Trophoblast cell (in vitro differentiated cells and primary cell): ENCODE measurements at regions not wholly inside any gene's neighbourhood (a gene's known extent, or its start where the extent isn't known, plus 50 kb on each side); places are given as distances from the start of the nearest gene placed in this dataset.

Experiments used
- DNase-seq, 2 donors: peaks; one replicate each; pipeline ENCODE4 v3.0.0-alpha.2; 2016
- H2AFZ ChIP-seq: 2 replicates; pipeline ENCODE4 v1.6.1; 2013; ENCODE audit warnings: low read length, moderate library complexity, mild to moderate bottlenecking; ENCODE audit not compliant: insufficient read depth, poor library complexity
- H2AK5ac ChIP-seq: 2 replicates; pipeline ENCODE4 v1.6.1; 2013; ENCODE audit warnings: mild to moderate bottlenecking, low read length
- H2BK120ac ChIP-seq: 2 replicates; pipeline ENCODE4 v1.6.1; 2013; ENCODE audit warnings: low read length, mild to moderate bottlenecking, moderate library complexity; ENCODE audit not compliant: insufficient read depth, poor library complexity
- H2BK12ac ChIP-seq: 2 replicates; pipeline ENCODE4 v1.6.1; 2013; ENCODE audit warnings: mild to moderate bottlenecking, low read length, moderate library complexity
- H2BK5ac ChIP-seq: 2 replicates; pipeline ENCODE4 v1.6.1; 2013; ENCODE audit warnings: low read length, low read depth, moderate library complexity, mild to moderate bottlenecking; ENCODE audit not compliant: poor library complexity
- H3K14ac ChIP-seq: 2 replicates; pipeline ENCODE4 v1.6.1; 2013; ENCODE audit warnings: mild to moderate bottlenecking, low read length
- H3K18ac ChIP-seq: 2 replicates; pipeline ENCODE4 v1.6.1; 2013; ENCODE audit warnings: mild to moderate bottlenecking, low read length
- H3K23ac ChIP-seq: 2 replicates; pipeline ENCODE4 v1.6.1; 2013; ENCODE audit warnings: low read length
- H3K27ac ChIP-seq: 2 replicates; pipeline ENCODE4 v1.5.1; 2013; ENCODE audit warnings: low read depth, mild to moderate bottlenecking, inconsistent platforms, low read length, moderate library complexity
- H3K27me3 ChIP-seq: 2 replicates; pipeline ENCODE4 v1.6.1; 2013; ENCODE audit warnings: inconsistent platforms, mild to moderate bottlenecking, low read length, moderate library complexity; ENCODE audit not compliant: insufficient read depth
- H3K36me3 ChIP-seq, 2 experiments: 1 replicate in 1 of 2; 2 replicates in 1 of 2; pipeline ENCODE4 v1.6.1; 2013; ENCODE audit warnings: low read length in 2 of 2, mild to moderate bottlenecking in 2 of 2, moderate library complexity in 1 of 2; ENCODE audit not compliant: insufficient read depth in 2 of 2, control insufficient read depth in 1 of 2
- H3K4ac ChIP-seq: 2 replicates; pipeline ENCODE4 v1.6.1; 2013; ENCODE audit warnings: low read depth, mild to moderate bottlenecking, low read length, moderate library complexity
- H3K4me1 ChIP-seq, 2 experiments: 1 replicate in 1 of 2; 2 replicates in 1 of 2; pipeline ENCODE4 v1.6.1; 2013; ENCODE audit warnings: low read length in 2 of 2, mild to moderate bottlenecking in 2 of 2, moderate library complexity in 1 of 2; ENCODE audit not compliant: insufficient read depth in 2 of 2, control insufficient read depth in 1 of 2
- H3K4me2 ChIP-seq: 2 replicates; pipeline ENCODE4 v1.6.1; 2013; ENCODE audit warnings: inconsistent platforms, mild to moderate bottlenecking, low read length, moderate library complexity
- H3K4me3 ChIP-seq: 2 replicates; pipeline ENCODE4 v1.5.1; 2013; ENCODE audit warnings: mild to moderate bottlenecking, low read depth, low read length, inconsistent platforms
- H3K79me1 ChIP-seq: one replicate; pipeline ENCODE4 v1.6.1; 2013; ENCODE audit warnings: low read length
- H3K79me2 ChIP-seq: 2 replicates; pipeline ENCODE4 v1.6.1; 2013; ENCODE audit warnings: low read length, mild to moderate bottlenecking; ENCODE audit not compliant: control insufficient read depth, insufficient read depth, poor library complexity
- H3K9ac ChIP-seq: 2 replicates; pipeline ENCODE4 v1.6.1; 2013; ENCODE audit warnings: mild to moderate bottlenecking, low read length
- H3K9me3 ChIP-seq: 2 replicates; pipeline ENCODE4 v1.6.1; 2013; ENCODE audit warnings: low read depth, mild to moderate bottlenecking, control low read depth, inconsistent platforms, low read length; ENCODE audit not compliant: insufficient read depth
- H4K12ac ChIP-seq: 2 replicates; pipeline ENCODE4 v1.6.1; 2013; ENCODE audit warnings: low read depth, mild to moderate bottlenecking, low read length, moderate library complexity
- H4K8ac ChIP-seq: 2 replicates; pipeline ENCODE4 v1.6.1; 2013; ENCODE audit warnings: low read depth, mild to moderate bottlenecking, low read length, moderate library complexity
- H4K91ac ChIP-seq: one replicate; pipeline ENCODE4 v1.6.1; 2013; ENCODE audit warnings: low read depth, mild to moderate bottlenecking, low read length, moderate library complexity
- WGBS: extraction: QIAGEN DNeasy Blood & Tissue Kit; methylation state at CpG from one replicate; pipeline ENCODE4 v1.1.7; 2013; ENCODE audit warnings: missing lambda C conversion rate; ENCODE audit not compliant: insufficient read length, insufficient coverage; ENCODE audit errors: extremely low coverage; 5-methylcytosine and 5-hydroxymethylcytosine counted together

DNA sequence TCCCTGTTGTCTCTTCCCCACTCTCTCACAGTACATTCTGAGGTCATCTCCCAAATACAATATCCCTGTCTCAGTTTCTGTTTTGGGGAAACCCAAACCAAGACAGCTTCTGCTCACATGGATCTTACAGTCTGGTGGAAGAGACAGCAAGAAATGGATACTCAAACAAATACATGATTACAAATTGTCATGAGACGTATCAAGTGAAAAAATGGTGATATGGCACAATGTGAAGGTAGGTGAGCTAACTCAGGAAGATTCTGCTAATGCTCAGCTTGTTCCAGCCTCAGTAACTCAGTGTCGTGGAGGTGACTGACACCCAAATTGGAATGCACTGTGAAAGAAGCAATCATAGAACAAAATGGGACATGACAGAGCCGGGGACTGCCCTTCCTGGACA is 68.3 kb downstream of the CHST1 start:
- H2BK5ac ChIP-seq = no peak overlapping the region
- H3K27ac ChIP-seq = no peak overlapping the region
- H3K27me3 ChIP-seq = peaks cover 1% of the 10 kb centered on the region
- H3K23ac ChIP-seq = no peak overlapping the region
- H4K12ac ChIP-seq = no peak overlapping the region
- H4K91ac ChIP-seq = no peak overlapping the region
- peaks cover 3% of the 10 kb centered on the region for H3K9me3 ChIP-seq
- H3K14ac ChIP-seq = no peak overlapping the region
- H3K4ac ChIP-seq = no peak overlapping the region
- no peak overlapping the region for H3K4me2 ChIP-seq
- no peak overlapping the region for H3K9ac ChIP-seq
- no CpG with 5 or more reads among the region's 3 CpGs for WGBS
- no peak overlapping the region for H3K4me3 ChIP-seq
- no peak overlapping the region for H3K18ac ChIP-seq
- H2BK12ac ChIP-seq = no peak overlapping the region
- no peak for DNase-seq
- no peak overlapping the region for H2AK5ac ChIP-seq
- H3K4me1 ChIP-seq = peaks cover 6 to 8% of the 10 kb centered on the region in 2 experiments
- H3K36me3 ChIP-seq = no peaks in the 10 kb centered on the region
- H2AFZ ChIP-seq = no peak overlapping the region
- H3K79me1 ChIP-seq = no peaks in the 10 kb centered on the region
- no peak overlapping the region for H4K8ac ChIP-seq
- no peak overlapping the region for H2BK120ac ChIP-seq
- H3K79me2 ChIP-seq = no peaks in the 10 kb centered on the region

DNA sequence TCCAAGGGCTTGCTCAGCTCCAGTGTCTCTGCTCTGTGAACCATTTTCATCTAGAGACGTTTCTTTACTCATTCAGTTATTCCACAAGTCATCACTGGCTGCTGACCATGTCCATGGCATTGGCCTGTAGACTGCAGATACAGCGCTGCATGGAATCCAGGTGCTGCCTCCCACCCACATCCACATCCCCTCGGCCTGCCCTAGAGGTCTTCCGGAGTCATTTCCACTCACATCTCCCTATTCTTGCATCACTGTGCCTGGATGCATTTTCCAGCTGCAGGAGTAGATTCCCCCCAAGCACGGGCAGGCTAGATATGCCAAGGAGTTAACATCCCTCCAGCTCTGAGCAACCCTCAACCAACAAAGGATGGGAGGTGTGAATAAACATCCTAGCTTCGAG is 68.9 kb downstream of the CHST1 start:
- H4K8ac ChIP-seq = no peak overlapping the region

DNA sequence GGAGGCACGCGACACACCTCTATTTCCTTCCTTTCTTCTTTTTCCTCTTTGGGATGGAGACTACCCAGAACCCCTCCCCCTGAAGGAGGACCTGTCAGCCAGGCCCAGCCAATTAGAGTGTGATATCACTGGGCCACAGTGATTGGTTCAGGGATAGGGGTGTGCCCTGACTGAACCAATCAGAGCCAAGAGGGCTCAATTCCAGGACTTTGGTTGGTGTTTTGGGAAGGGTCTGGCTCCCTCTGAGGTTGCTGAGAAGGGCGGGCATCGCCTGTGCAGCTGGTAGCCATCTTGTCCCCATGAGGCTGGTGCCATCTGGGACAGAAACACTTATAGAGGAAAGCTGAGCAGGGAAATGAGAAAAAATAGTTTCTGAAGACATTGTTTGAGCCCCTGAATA is 71.4 kb downstream of the CHST1 start:
- no peak overlapping the region for H3K9ac ChIP-seq
- no peaks in the 10 kb centered on the region for H3K79me1 ChIP-seq
- no CpG with 5 or more reads among the region's 4 CpGs for WGBS
- H3K27me3 ChIP-seq = peaks cover 1% of the 10 kb centered on the region
- no peaks in the 10 kb centered on the region for H3K79me2 ChIP-seq
- H3K4me2 ChIP-seq = no peak overlapping the region
- no peaks in the 10 kb centered on the region for H3K36me3 ChIP-seq
- no peak overlapping the region for H4K12ac ChIP-seq
- no peak overlapping the region for H4K8ac ChIP-seq
- no peak overlapping the region for H4K91ac ChIP-seq
- no peak overlapping the region for H3K14ac ChIP-seq
- no peak overlapping the region for H3K18ac ChIP-seq
- H3K23ac ChIP-seq = no peak overlapping the region
- H3K4me3 ChIP-seq = no peak overlapping the region
- H2BK12ac ChIP-seq = no peak overlapping the region
- H2BK120ac ChIP-seq = no peak overlapping the region
- peaks cover 0 to under 1% of the 10 kb centered on the region in 2 experiments for H3K4me1 ChIP-seq
- H2AFZ ChIP-seq = no peak overlapping the region
- no peak overlapping the region for H3K27ac ChIP-seq
- H3K4ac ChIP-seq = no peak overlapping the region
- DNase-seq = no peak
- H2AK5ac ChIP-seq = no peak overlapping the region
- H2BK5ac ChIP-seq = no peak overlapping the region
- H3K9me3 ChIP-seq = peaks cover 3% of the 10 kb centered on the region

More for the DNA sequence above, 68.9 kb downstream of the CHST1 start:
- no peaks in the 10 kb centered on the region for H3K36me3 ChIP-seq
- no peak overlapping the region for H3K9ac ChIP-seq
- DNase-seq = no peak
- H3K4ac ChIP-seq = no peak overlapping the region
- no peak overlapping the region for H3K27ac ChIP-seq
- H2BK120ac ChIP-seq = no peak overlapping the region
- peaks cover 6 to 8% of the 10 kb centered on the region in 2 experiments for H3K4me1 ChIP-seq
- H4K12ac ChIP-seq = no peak overlapping the region
- H2AFZ ChIP-seq = no peak overlapping the region
- H3K14ac ChIP-seq = no peak overlapping the region
- no peak overlapping the region for H4K91ac ChIP-seq
- no peak overlapping the region for H2BK12ac ChIP-seq
- H2BK5ac ChIP-seq = no peak overlapping the region
- WGBS = no CpG with 5 or more reads among the region's 6 CpGs
- no peak overlapping the region for H3K18ac ChIP-seq
- peaks cover 3% of the 10 kb centered on the region for H3K9me3 ChIP-seq
- no peaks in the 10 kb centered on the region for H3K79me1 ChIP-seq
- H3K79me2 ChIP-seq = no peaks in the 10 kb centered on the region
- peaks cover 1% of the 10 kb centered on the region for H3K27me3 ChIP-seq
- no peak overlapping the region for H2AK5ac ChIP-seq
- no peak overlapping the region for H3K23ac ChIP-seq
- no peak overlapping the region for H3K4me2 ChIP-seq
- no peak overlapping the region for H3K4me3 ChIP-seq

DNA sequence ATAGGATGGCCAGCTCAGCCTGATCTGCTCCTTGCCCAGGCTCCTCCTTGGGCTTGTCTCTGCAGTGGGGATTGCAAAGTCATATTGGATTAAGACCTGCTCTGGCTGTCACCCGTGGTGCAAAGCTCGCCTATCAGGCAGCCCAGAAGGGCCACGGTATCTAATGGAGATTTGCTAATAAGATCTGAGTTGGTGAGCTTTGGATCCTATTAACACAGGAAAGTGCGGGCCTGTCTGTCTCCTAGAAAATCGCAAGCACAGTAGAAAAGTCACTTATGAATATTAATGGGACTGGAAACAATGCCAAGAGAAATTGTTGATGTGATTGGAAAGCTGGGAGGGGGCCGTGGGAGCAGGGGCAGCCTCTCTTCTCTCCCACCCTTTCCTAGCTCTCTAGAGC is 72.8 kb downstream of the CHST1 start:
- peaks cover 3% of the 10 kb centered on the region for H3K9me3 ChIP-seq
- no peaks in the 10 kb centered on the region for H3K4me1 ChIP-seq
- no peak overlapping the region for H3K4me3 ChIP-seq
- H3K27me3 ChIP-seq = peaks cover 1% of the 10 kb centered on the region
- no peaks in the 10 kb centered on the region for H3K36me3 ChIP-seq
- H2BK5ac ChIP-seq = no peak overlapping the region
- no peaks in the 10 kb centered on the region for H3K79me2 ChIP-seq
- H4K8ac ChIP-seq = no peak overlapping the region
- no peak overlapping the region for H3K9ac ChIP-seq
- H3K4ac ChIP-seq = no peak overlapping the region
- H4K12ac ChIP-seq = no peak overlapping the region
- no peak overlapping the region for H3K23ac ChIP-seq
- no peak overlapping the region for H2AK5ac ChIP-seq
- H3K27ac ChIP-seq = no peak overlapping the region
- H3K4me2 ChIP-seq = no peak overlapping the region
- no peak overlapping the region for H2AFZ ChIP-seq
- H2BK12ac ChIP-seq = no peak overlapping the region
- H2BK120ac ChIP-seq = no peak overlapping the region
- H3K14ac ChIP-seq = no peak overlapping the region
- no peak overlapping the region for H4K91ac ChIP-seq
- no CpG with 5 or more reads among the region's 6 CpGs for WGBS
- no peak for DNase-seq
- H3K79me1 ChIP-seq = no peaks in the 10 kb centered on the region
- H3K18ac ChIP-seq = no peak overlapping the region
